Stimulated activated CD4-positive, alpha-beta T cell treated with anti-CD3 and anti-CD28 coated beads, Interleukin-1b, Interleukin-23, amount 100 ng/mL, for 48 hours (primary cell): ENCODE measurements at regions not wholly inside any gene's neighbourhood (a gene's known extent, or its start where the extent isn't known, plus 50 kb on each side); places are given as distances from the start of the nearest gene placed in this dataset.
"Not testable (repeated sequence)": the region's sequence is repeated elsewhere in the genome, so short reads cannot be mapped to it uniquely, and the experiment has no call there.

Experiments used
- DNase-seq: peaks from one replicate; pipeline ENCODE4 v3.0.0-alpha.2; 2020

- not testable (repeated sequence) for DNase-seq
These were observed 193.2 kb downstream of the POTED start for GRCh38 chr21:13802757-13803156.
